DMS79 treated with DMSO at 0.1 percent for 48 hours (cell line): ENCODE measurements at regions not wholly inside any gene's neighbourhood (a gene's known extent, or its start where the extent isn't known, plus 50 kb on each side); places are given as distances from the start of the nearest gene placed in this dataset.

ENCODE experiments used
- DNase-seq: peaks from one replicate; lab custom pipeline; 2025; lab: John Stamatoyannopoulos, UW

DNA sequence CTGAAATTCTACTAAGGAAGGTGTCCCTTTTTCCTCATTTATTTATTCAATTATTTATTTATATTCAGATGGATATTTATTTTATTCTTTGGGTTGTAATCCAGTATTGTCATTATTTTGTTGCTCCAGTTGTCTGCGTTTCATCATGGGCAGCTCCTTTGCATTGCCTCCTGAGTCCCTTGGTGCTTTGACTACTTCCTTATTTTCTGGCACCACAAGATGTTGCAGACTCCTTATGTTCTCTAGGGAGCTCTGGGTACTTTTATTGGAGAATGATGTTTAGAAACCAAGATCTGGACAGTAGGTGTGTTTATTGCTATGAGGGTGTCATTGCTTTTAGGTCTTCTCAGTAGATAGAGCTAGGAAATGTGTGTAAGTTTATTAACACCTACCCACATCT lies 59.9 kb upstream of the ERRFI1 start:
- no peak for DNase-seq

- no peak for DNase-seq
Measured at GRCh38 chr1:8084913-8085312, 58.8 kb upstream of the ERRFI1 start.

DNA sequence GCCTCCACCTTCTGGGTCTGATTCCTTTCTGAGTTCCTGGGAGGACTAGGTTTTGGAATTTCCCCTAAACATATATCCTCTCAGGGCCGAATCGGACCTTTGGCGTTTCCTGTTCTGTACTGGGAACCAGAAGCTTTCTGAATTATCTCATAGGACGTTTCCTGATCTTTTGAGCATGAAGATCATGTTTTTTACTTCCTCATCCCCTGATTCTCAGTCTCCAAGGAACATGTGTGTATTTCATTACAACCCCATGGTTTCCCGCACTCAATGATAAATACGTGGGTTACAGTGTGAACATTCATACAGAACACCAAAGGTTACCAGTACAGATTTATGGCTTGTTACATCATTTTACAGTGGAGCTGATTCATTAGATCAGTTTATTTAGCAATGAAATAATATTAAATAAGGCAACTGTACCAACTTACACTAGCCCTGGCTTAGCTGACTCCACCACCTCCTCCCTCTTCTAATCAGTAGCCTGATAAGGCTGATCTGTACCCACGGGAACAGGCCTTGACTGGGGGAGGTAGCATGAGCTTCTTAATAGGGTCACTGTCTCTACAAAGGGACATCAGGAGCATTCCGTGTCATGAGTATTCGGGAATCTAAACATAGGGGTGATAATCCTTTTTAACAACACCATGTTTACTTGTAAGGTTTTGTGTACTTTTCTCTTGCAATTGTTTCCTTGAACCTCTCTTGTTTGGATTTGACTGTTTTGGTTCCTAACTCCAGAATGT lies 57.8 kb upstream of the ERRFI1 start:
- no peak for DNase-seq

GRCh38 chr1:8082945-8083344 lies 56.8 kb upstream of the ERRFI1 start:
- no peak for DNase-seq

GRCh38 chr1:8078176-8078671 lies 52.1 kb upstream of the ERRFI1 start:
- peak; percentile 69 for DNase-seq

- peak; percentile 94 for DNase-seq
Measured at GRCh38 chr1:8077602-8078001, 51.5 kb upstream of the ERRFI1 start.

DNA sequence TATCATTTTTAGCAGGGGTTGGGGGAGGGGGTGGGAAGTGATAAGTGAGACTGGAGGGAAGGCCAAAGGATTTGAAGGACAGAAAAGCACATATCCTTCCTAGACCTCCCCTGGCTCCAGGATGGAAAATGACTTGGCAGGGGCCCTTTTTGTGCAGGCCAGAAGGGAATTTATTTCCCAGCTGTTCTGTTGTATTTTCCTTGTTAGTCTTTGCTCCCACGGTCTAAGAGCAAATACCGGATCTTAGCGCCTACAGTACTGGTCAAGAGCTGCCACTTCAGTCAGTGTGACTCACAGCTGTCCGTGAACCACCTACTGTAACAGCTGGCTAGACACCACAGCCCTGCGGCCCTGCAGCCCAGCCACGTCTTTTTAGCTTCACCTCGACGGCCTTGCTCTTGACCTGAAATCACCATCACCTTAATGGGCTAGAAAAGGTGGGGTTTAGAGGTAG lies 51.0 kb upstream of the ERRFI1 start:
- peak; percentile 94 for DNase-seq

- no peak for DNase-seq
Measured at GRCh38 chr1:8076176-8076575, 50.1 kb upstream of the ERRFI1 start.
